Cardiac muscle cell (in vitro differentiated cells and primary cell): ENCODE measurements at regions not wholly inside any gene's neighbourhood (a gene's known extent, or its start where the extent isn't known, plus 50 kb on each side); places are given as distances from the start of the nearest gene placed in this dataset.

Experiments used
- DNase-seq, 2 donors: peaks; one replicate each; pipeline versions ENCODE4 v3.0.0 to v3.0.0-alpha.2; 2010 to 2017; ENCODE audit warnings: low read depth in 1 of 2, low spot score in 1 of 2
- H3K27ac ChIP-seq: fragments of 200-600 bp; sonication (generic); 2 replicates; pipeline ENCODE4 v1.5.1; 2016
- H3K27me3 ChIP-seq: fragments of 200-600 bp; sonication (generic); 2 replicates; pipeline ENCODE4 v1.6.0; 2016; ENCODE audit warnings: control low read depth
- H3K36me3 ChIP-seq: fragments of 200-600 bp; sonication (generic); 2 replicates; pipeline ENCODE4 v1.5.1; 2016; ENCODE audit warnings: control low read depth
- H3K4me1 ChIP-seq: fragments of 200-600 bp; sonication (generic); 2 replicates; pipeline ENCODE4 v1.8.1; 2017; ENCODE audit warnings: low read depth, mild to moderate bottlenecking, mixed run types
- H3K4me3 ChIP-seq: fragments of 200-600 bp; sonication (generic); 2 replicates; pipeline ENCODE4 v1.5.1; 2016; ENCODE audit warnings: mild to moderate bottlenecking
- H3K9me3 ChIP-seq: fragments of 200-600 bp; sonication (generic); 2 replicates; pipeline ENCODE4 v1.5.1; 2017; ENCODE audit warnings: low read depth, mild to moderate bottlenecking, control low read depth
- CTCF ChIP-seq: IDR thresholded peaks from 2 replicates; pipeline ENCODE4 v1.5.1; 2012; ENCODE audit warnings: low read depth, mild to moderate bottlenecking, low read length

- Histone ChIP-seq H3K27me3 (no peaks in the 10 kb centered on the region), H3K4me1 (no peaks in the 10 kb centered on the region), H3K9me3 (no peaks in the 10 kb centered on the region), H3K4me3 (no peak overlapping the region), H3K36me3 (no peaks in the 10 kb centered on the region), H3K27ac (no peak overlapping the region)
- DNase-seq: no peak
- no peak for TF ChIP-seq CTCF
These were observed 1185.0 kb upstream of the CITED2 start for GRCh38 chr6:140559458-140559857.

GRCh38 chr6:140554421-140554820 lies 1180.0 kb upstream of the CITED2 start:
- TF ChIP-seq CTCF: no peak
- Histone ChIP-seq H3K4me3 (no peak overlapping the region), H3K9me3 (no peaks in the 10 kb centered on the region), H3K27me3 (no peaks in the 10 kb centered on the region), H3K27ac (no peak overlapping the region), H3K4me1 (no peaks in the 10 kb centered on the region), H3K36me3 (no peaks in the 10 kb centered on the region)
- no peak for DNase-seq

GRCh38 chr6:140548366-140548765 lies 1173.9 kb upstream of the CITED2 start:
- Histone ChIP-seq H3K4me1 (no peaks in the 10 kb centered on the region), H3K4me3 (no peak overlapping the region), H3K27ac (no peak overlapping the region), H3K27me3 (no peaks in the 10 kb centered on the region), H3K9me3 (peaks cover 3% of the 10 kb centered on the region), H3K36me3 (no peaks in the 10 kb centered on the region)
- no peak for TF ChIP-seq CTCF
- DNase-seq: peak in 1 of 2 donors; percentile 53

GRCh38 chr6:140546640-140547039 lies 1172.2 kb upstream of the CITED2 start:
- no peak overlapping the region for H3K4me3 ChIP-seq
- TF ChIP-seq CTCF: no peak
- H3K9me3 ChIP-seq: peaks cover 3% of the 10 kb centered on the region
- H3K27ac ChIP-seq: no peak overlapping the region
- no peaks in the 10 kb centered on the region for H3K27me3 ChIP-seq
- no peaks in the 10 kb centered on the region for H3K36me3 ChIP-seq
- no peaks in the 10 kb centered on the region for H3K4me1 ChIP-seq
- DNase-seq: no peak

GRCh38 chr6:140544431-140544830 lies 1170.0 kb upstream of the CITED2 start:
- no peak overlapping the region for H3K27ac ChIP-seq
- H3K4me1 ChIP-seq: no peaks in the 10 kb centered on the region
- H3K9me3 ChIP-seq: peaks cover 3% of the 10 kb centered on the region
- DNase-seq: no peak
- no peak overlapping the region for H3K4me3 ChIP-seq
- H3K27me3 ChIP-seq: no peaks in the 10 kb centered on the region
- no peak for TF ChIP-seq CTCF
- H3K36me3 ChIP-seq: no peaks in the 10 kb centered on the region

- no peaks in the 10 kb centered on the region for H3K36me3 ChIP-seq
- TF ChIP-seq CTCF: no peak
These were observed 1168.4 kb upstream of the CITED2 start for GRCh38 chr6:140542863-140543262.

More at GRCh38 chr6:140542863-140543262, 1168.4 kb upstream of the CITED2 start:
- Histone ChIP-seq H3K27ac (no peak overlapping the region), H3K4me3 (no peak overlapping the region), H3K9me3 (peaks cover 3% of the 10 kb centered on the region), H3K4me1 (peaks cover 5% of the 10 kb centered on the region), H3K27me3 (no peaks in the 10 kb centered on the region)
- no peak for DNase-seq
